ENCODE measurements at regions not wholly inside any gene's neighbourhood (a gene's known extent, or its start where the extent isn't known, plus 50 kb on each side); places are given as distances from the start of the nearest gene placed in this dataset.

DNA sequence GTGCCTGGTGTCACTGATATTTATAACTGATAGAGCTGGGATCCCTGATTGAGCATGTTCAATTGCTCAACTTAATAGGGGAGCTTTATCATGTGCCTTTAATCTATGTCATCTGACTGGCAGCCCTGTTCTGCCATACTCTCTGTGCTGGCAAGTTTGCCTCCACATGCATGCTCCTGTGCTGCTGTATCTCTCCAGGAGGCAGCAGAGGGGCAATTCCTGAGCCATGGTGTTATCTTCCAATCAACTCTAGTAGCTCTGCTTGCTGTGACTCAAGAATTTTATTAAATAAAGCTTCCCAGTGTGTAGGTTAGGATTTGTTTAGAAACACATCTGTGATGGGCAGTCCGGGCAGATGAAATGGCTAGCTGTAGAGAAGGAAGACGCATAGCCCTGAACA lies 642.0 kb downstream of the KIF4B start:
- Histone ChIP-seq H3K27ac (ENCODE audit: insufficient read depth, low read depth, low read length) (no peak overlapping the region), H3K27me3 (ENCODE audit: control insufficient read depth in 2 of 2, insufficient read depth in 2 of 2, low read length in 2 of 2) (no peaks in the 10 kb centered on the region), H3K79me2 (ENCODE audit: control insufficient read depth, insufficient read depth, low read length) (no peaks in the 10 kb centered on the region), H2AFZ (ENCODE audit: low read depth, low read length) (no peak overlapping the region), H3K4me1 (ENCODE audit: control insufficient read depth, extremely low read depth, insufficient read depth, low read length) (no peaks in the 10 kb centered on the region), H3K36me3 (ENCODE audit: control insufficient read depth in 2 of 2, extremely low read depth in 1 of 2, insufficient read depth in 2 of 2, low read length in 2 of 2) (no peaks in the 10 kb centered on the region), H3K9me3 (replicated peaks; ENCODE audit: control insufficient read depth, insufficient read depth, low read length) (peaks cover 2% of the 10 kb centered on the region), H3K9ac (replicated peaks; ENCODE audit: extremely low read depth, insufficient read depth, low read length) (no peak overlapping the region), H4K20me1 (replicated peaks; ENCODE audit: control insufficient read depth, extremely low read depth, insufficient read depth, low read length) (no peaks in the 10 kb centered on the region), H3K4me2 (ENCODE audit: insufficient read depth, low read length) (no peak overlapping the region), H3K4me3 (replicated peaks in 1 of 3; ENCODE audit: insufficient read depth in 1 of 3, low read depth in 1 of 3, low read length in 3 of 3) (no peak overlapping the region), H3K9me1 (replicated peaks; ENCODE audit: control insufficient read depth, extremely low read depth, insufficient read depth, low read length) (no peaks in the 10 kb centered on the region)
- CTCF ChIA-PET = no interaction called here
- POLR2A ChIA-PET = no interaction called here
- intact Hi-C loops (cut with micrococcal nuclease) (no loop called here), dilution Hi-C loops (cut with MboI; ENCODE audit: extremely low pct_ligation_motif_present, low sequenced_read_pairs) (no loop called here)
- no TSS peak for BruUV-seq (replicated peaks)
- FAIRE-seq (no peak), DNase-seq (ENCODE audit: low read depth, low spot score) (no peak)
- no peak for TF ChIP-seq JUN (IDR thresholded peaks at IDR 0.05; ENCODE audit: borderline replicate concordance, insufficient read depth, insufficient read length, low read depth)
- no peak for TF ChIP-seq GATA2 (IDR thresholded peaks at IDR 0.05; ENCODE audit: insufficient read depth, insufficient read length, low read depth, low read length)
- TF ChIP-seq FOS (IDR thresholded peaks at IDR 0.05; ENCODE audit: borderline replicate concordance, insufficient read depth, low read length) = no peak
- no peak for TF ChIP-seq POLR2AphosphoS5 (IDR thresholded peaks at IDR 0.05; ENCODE audit: insufficient read depth, low read depth, low read length)
- no peak for TF ChIP-seq POLR2A (IDR thresholded peaks at IDR 0.05; ENCODE audit: low read depth, low read length)
- TF ChIP-seq EZH2 (IDR thresholded peaks at IDR 0.05; ENCODE audit: borderline replicate concordance, low read depth, low read length, severe bottlenecking) = no peak
- TF ChIP-seq MAX (IDR thresholded peaks at IDR 0.05; ENCODE audit: insufficient read depth, insufficient read length) = no peak
- no peak for TF ChIP-seq MYC (IDR thresholded peaks at IDR 0.05; ENCODE audit: low read depth, low read length)
- TF ChIP-seq, protein P1, sequence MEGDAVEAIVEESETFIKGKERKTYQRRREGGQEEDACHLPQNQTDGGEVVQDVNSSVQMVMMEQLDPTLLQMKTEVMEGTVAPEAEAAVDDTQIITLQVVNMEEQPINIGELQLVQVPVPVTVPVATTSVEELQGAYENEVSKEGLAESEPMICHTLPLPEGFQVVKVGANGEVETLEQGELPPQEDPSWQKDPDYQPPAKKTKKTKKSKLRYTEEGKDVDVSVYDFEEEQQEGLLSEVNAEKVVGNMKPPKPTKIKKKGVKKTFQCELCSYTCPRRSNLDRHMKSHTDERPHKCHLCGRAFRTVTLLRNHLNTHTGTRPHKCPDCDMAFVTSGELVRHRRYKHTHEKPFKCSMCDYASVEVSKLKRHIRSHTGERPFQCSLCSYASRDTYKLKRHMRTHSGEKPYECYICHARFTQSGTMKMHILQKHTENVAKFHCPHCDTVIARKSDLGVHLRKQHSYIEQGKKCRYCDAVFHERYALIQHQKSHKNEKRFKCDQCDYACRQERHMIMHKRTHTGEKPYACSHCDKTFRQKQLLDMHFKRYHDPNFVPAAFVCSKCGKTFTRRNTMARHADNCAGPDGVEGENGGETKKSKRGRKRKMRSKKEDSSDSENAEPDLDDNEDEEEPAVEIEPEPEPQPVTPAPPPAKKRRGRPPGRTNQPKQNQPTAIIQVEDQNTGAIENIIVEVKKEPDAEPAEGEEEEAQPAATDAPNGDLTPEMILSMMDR (IDR thresholded peaks at IDR 0.05; ENCODE audit: extremely low read depth in 1 of 2, insufficient read depth in 1 of 2, low read depth in 1 of 2, low read length in 2 of 2) = no peak

All from endothelial cell of umbilical vein (primary cell).